ENCODE measurements at regions not wholly inside any gene's neighbourhood (a gene's known extent, or its start where the extent isn't known, plus 50 kb on each side); places are given as distances from the start of the nearest gene placed in this dataset.

- Histone ChIP-seq H3K9me3 (no peaks in the 10 kb centered on the region), H3F3A (replicated peaks; ENCODE audit: insufficient read depth) (no peaks in the 10 kb centered on the region), H3K27me3 (ENCODE audit: insufficient read depth) (no peaks in the 10 kb centered on the region), H4K20me1 (ENCODE audit: insufficient read depth) (no peaks in the 10 kb centered on the region), H2AFZ (ENCODE audit: low read depth) (no peak overlapping the region), H3K79me2 (ENCODE audit: insufficient read depth) (no peaks in the 10 kb centered on the region), H3K4me3 (ENCODE audit: low read depth in 2 of 2, low read length in 1 of 2) (no peak overlapping the region), H3K27ac (ENCODE audit: low read depth in 2 of 2, low read length in 1 of 2) (no peak overlapping the region), H3K9ac (no peak overlapping the region), H3K36me3 (replicated peaks in 1 of 2; ENCODE audit: control insufficient read depth in 1 of 2, insufficient read depth in 2 of 2, low read length in 1 of 2) (no peaks in the 10 kb centered on the region), H3K4me1 (ENCODE audit: control insufficient read depth in 1 of 2, insufficient read depth in 2 of 2, low read depth in 1 of 2, low read length in 1 of 2) (peaks cover 0 to 6% of the 10 kb centered on the region in 2 experiments; a peak in 1 of 4 replicates), H3K9me2 (no peaks in the 10 kb centered on the region), H3K4me2 (no peak overlapping the region)
- CTCF ChIA-PET: interaction anchor here (0.6 to 5.1 kb wide), 5 partner anchors 8 to 1105 kb away, joined by 3 to 22 read pairs (median 4); no protein-coding TSS in a partner anchor
- no peak for DNase-seq
- TF ChIP-seq USF1 (IDR thresholded peaks at IDR 0.05; ENCODE audit: borderline replicate concordance, low read depth): no peak
- POLR2A ChIA-PET: no interaction called here
- WGBS (ENCODE audit: low lambda C conversion rate): 65% methylated on average over 3 of the region's 3 CpGs
Measured at GRCh38 chr2:71787476-71788185, 334.3 kb downstream of the DYSF start.

- no peak overlapping the region for H3K4me2 ChIP-seq
- no peak overlapping the region for H3K4me3 ChIP-seq (ENCODE audit: low read depth in 2 of 2, low read length in 1 of 2)
- H3K9ac ChIP-seq: no peak overlapping the region
- no peaks in the 10 kb centered on the region for H4K20me1 ChIP-seq (ENCODE audit: insufficient read depth)
- H3K9me3 ChIP-seq: no peaks in the 10 kb centered on the region
- no peak overlapping the region for H3K27ac ChIP-seq (ENCODE audit: low read depth in 2 of 2, low read length in 1 of 2)
- H3K9me2 ChIP-seq: no peaks in the 10 kb centered on the region
- H3K27me3 ChIP-seq (ENCODE audit: insufficient read depth): no peaks in the 10 kb centered on the region
- no peak for DNase-seq
- no peak for TF ChIP-seq ZBTB33 (IDR thresholded peaks at IDR 0.05; ENCODE audit: borderline replicate concordance, low read depth)
- TF ChIP-seq TEAD4 (IDR thresholded peaks at IDR 0.05; ENCODE audit: borderline replicate concordance, insufficient read depth): no peak
- TF ChIP-seq SMC3 (IDR thresholded peaks at IDR 0.05; ENCODE audit: low read depth, low read length): no peak
- no peak for TF ChIP-seq ELF1 (IDR thresholded peaks at IDR 0.05)
- no peak for TF ChIP-seq NFIC (IDR thresholded peaks at IDR 0.05; ENCODE audit: borderline replicate concordance)
- no peak for TF ChIP-seq RFX5 (IDR thresholded peaks at IDR 0.05; ENCODE audit: low read length)
- no peak for TF ChIP-seq USF1 (IDR thresholded peaks at IDR 0.05; ENCODE audit: borderline replicate concordance, low read depth)
- TF ChIP-seq GATA2 (CRISPR knock-in tag; IDR thresholded peaks at IDR 0.05): no peak
- no peak for TF ChIP-seq GABPA (IDR thresholded peaks at IDR 0.05; ENCODE audit: low read depth)
- no peak for TF ChIP-seq PBX3 (IDR thresholded peaks at IDR 0.05)
- TF ChIP-seq CHD2 (IDR thresholded peaks at IDR 0.05; ENCODE audit: low read length, partially characterized antibody): no peak
- H3K36me3 ChIP-seq (replicated peaks in 1 of 2; ENCODE audit: control insufficient read depth in 1 of 2, insufficient read depth in 2 of 2, low read length in 1 of 2): no peaks in the 10 kb centered on the region
- no peak overlapping the region for H2AFZ ChIP-seq (ENCODE audit: low read depth)
- ChIA-PET POLR2A (no interaction called here), CTCF (interaction anchor here (1.0 to 5.1 kb wide), 3 partner anchors 8 to 1106 kb away, joined by 3 to 22 read pairs (median 4); no protein-coding TSS in a partner anchor)
- H3K79me2 ChIP-seq (ENCODE audit: insufficient read depth): no peaks in the 10 kb centered on the region
- 87% methylated on average over 3 of the region's 4 CpGs for WGBS (ENCODE audit: low lambda C conversion rate)
- peaks cover 0 to 6% of the 10 kb centered on the region in 2 experiments; a peak in 1 of 4 replicates for H3K4me1 ChIP-seq (ENCODE audit: control insufficient read depth in 1 of 2, insufficient read depth in 2 of 2, low read depth in 1 of 2, low read length in 1 of 2)
- H3F3A ChIP-seq (replicated peaks; ENCODE audit: insufficient read depth): no peaks in the 10 kb centered on the region
Measured at GRCh38 chr2:71787108-71787415, 333.7 kb downstream of the DYSF start.

All from SK-N-SH (cell line).